GM12878 (cell line): ENCODE measurements at regions not wholly inside any gene's neighbourhood (a gene's known extent, or its start where the extent isn't known, plus 50 kb on each side); places are given as distances from the start of the nearest gene placed in this dataset.

Source experiments
- ATAC-seq: fragments of 200-7000 bp; cut with Tn5 transposase; 3 replicates; pipeline ENCODE4 v1.9.1; 2020; ENCODE audit warnings: mild to moderate bottlenecking, moderate library complexity
- BruUV-seq: library from RNA; stranded (reverse); fragments of 400-500 nt; replicated peaks from 2 replicates; lab custom pipeline; 2021; lab: Mats Ljungman, UMichigan
- CTCF ChIA-PET: fragments of 300-600 bp; sonication (Branson Sonifier 250); formaldehyde crosslinking; extraction: SDS; loops from one replicate; lab custom pipeline; 2021; ENCODE audit warnings: inconsistent platforms; lab: Yijun Ruan, JAX
- POLR2A ChIA-PET: fragments of 350-600 bp; formaldehyde crosslinking; extraction: SDS; loops from one replicate; lab custom pipeline; 2021; ENCODE audit warnings: inconsistent platforms; lab: Charles Lee
- RAD21 ChIA-PET: fragments of 300-600 bp; sonication (Branson Sonifier 250); formaldehyde crosslinking; loops from one replicate; lab custom pipeline; 2023; ENCODE audit warnings: antibody characterized with exemption; ENCODE audit not compliant: unreplicated experiment; lab: Charles Lee
- SMC1A ChIA-PET: fragments of 300-600 bp; sonication (Branson Sonifier 250); formaldehyde crosslinking; loops from one replicate; lab custom pipeline; 2023; ENCODE audit not compliant: unreplicated experiment, uncharacterized antibody; lab: Charles Lee
- DNase-seq: peaks from one replicate; pipeline ENCODE4 v3.0.0-alpha.2; 2011; ENCODE audit warnings: low read depth, low spot score
- FAIRE-seq: peaks from 3 replicates; lab custom pipeline; 2011; peaks lifted over from hg19 to GRCh38; lab: Jason Lieb, UNC
- H2AFZ ChIP-seq: 2 replicates; pipeline ENCODE4 v1.6.0; 2011; ENCODE audit warnings: low read depth, low read length, control low read depth; ENCODE audit not compliant: control insufficient read depth
- H3K27ac ChIP-seq: 2 replicates; pipeline ENCODE4 v1.5.1; 2011; ENCODE audit warnings: control low read depth; ENCODE audit not compliant: control insufficient read depth, insufficient read depth
- H3K27me3 ChIP-seq, 2 experiments: replicated peaks in 1 of 2; 2 replicates each; pipeline versions ENCODE4 v1.6.0 to v1.6.1; 2011; ENCODE audit warnings: low read length in 1 of 2; ENCODE audit not compliant: control insufficient read depth in 2 of 2, insufficient read depth in 2 of 2
- H3K36me3 ChIP-seq, 2 experiments: 2 replicates each; pipeline ENCODE4 v1.5.1; 2011; ENCODE audit warnings: low read length in 1 of 2; ENCODE audit not compliant: control insufficient read depth in 2 of 2, insufficient read depth in 2 of 2
- H3K4me1 ChIP-seq: 2 replicates; pipeline ENCODE4 v1.6.1; 2011; ENCODE audit warnings: mild to moderate bottlenecking, low read length, moderate library complexity, mixed read lengths; ENCODE audit not compliant: control insufficient read depth, insufficient read depth
- H3K4me2 ChIP-seq: 2 replicates; pipeline ENCODE4 v1.6.0; 2011; ENCODE audit warnings: control low read depth; ENCODE audit not compliant: control insufficient read depth, insufficient read depth
- H3K4me3 ChIP-seq: fragments of 200-600 bp; sonication (generic); 2 replicates; pipeline ENCODE4 v1.5.1; 2016
- H3K79me2 ChIP-seq: 2 replicates; pipeline ENCODE4 v1.6.0; 2011; ENCODE audit warnings: low read length; ENCODE audit not compliant: control insufficient read depth, insufficient read depth
- H3K9ac ChIP-seq: 2 replicates; pipeline ENCODE4 v1.8.0; 2011; ENCODE audit warnings: low read length, control low read depth, mixed read lengths; ENCODE audit not compliant: control insufficient read depth, insufficient read depth
- H3K9me3 ChIP-seq: replicated peaks from 3 replicates; pipeline ENCODE4 v1.5.1; 2011; ENCODE audit warnings: mild to moderate bottlenecking, low read length; ENCODE audit not compliant: control insufficient read depth, insufficient read depth
- H4K20me1 ChIP-seq: 2 replicates; pipeline ENCODE4 v1.6.0; 2011; ENCODE audit not compliant: control insufficient read depth, insufficient read depth
- CREB1 ChIP-seq: IDR thresholded peaks from 2 replicates; pipeline ENCODE4 v1.6.1; 2012; ENCODE audit warnings: low read depth, mild to moderate bottlenecking, inconsistent platforms
- CUX1 ChIP-seq: IDR thresholded peaks from 2 replicates; pipeline ENCODE4 v1.6.1; 2012; ENCODE audit warnings: improper control_type of control experiment, low read depth, low read length; ENCODE audit not compliant: insufficient replicate concordance
- TCF7 ChIP-seq: IDR thresholded peaks from 2 replicates; pipeline ENCODE4 v1.6.1; 2014; ENCODE audit warnings: antibody characterized with exemption, borderline replicate concordance
- ZNF207 ChIP-seq: fragments of 450-650 bp; IDR thresholded peaks from 2 replicates; pipeline ENCODE4 v1.6.1; 2014; ENCODE audit warnings: antibody characterized with exemption, mild to moderate bottlenecking, borderline replicate concordance
- ZNF592 ChIP-seq: fragments of 450-650 bp; IDR thresholded peaks from 2 replicates; pipeline ENCODE4 v1.6.1; 2017; ENCODE audit warnings: mild to moderate bottlenecking, moderate library complexity
- ZSCAN29 ChIP-seq: fragments of 450-650 bp; IDR thresholded peaks from 2 replicates; pipeline ENCODE4 v1.6.1; 2017; ENCODE audit warnings: mild to moderate bottlenecking, moderate library complexity
- ZZZ3 ChIP-seq: IDR thresholded peaks from 2 replicates; pipeline ENCODE4 v1.6.1; 2011; ENCODE audit warnings: low read depth; ENCODE audit not compliant: control insufficient read depth, insufficient read length
- WGBS: methylation state at CpG from one replicate; pipeline ENCODE4 v1.1.6; 2016; ENCODE audit warnings: low lambda C conversion rate; ENCODE audit not compliant: insufficient replicate concordance, insufficient coverage; ENCODE audit errors: missing lambda C conversion rate; 5-methylcytosine and 5-hydroxymethylcytosine counted together
- in situ Hi-C: fragments of 300-500 bp; cut with MboI; formaldehyde crosslinking; loops from 9 replicates; pipeline ENCODE4 v1.14.3; 2018; ENCODE audit warnings: mixed read lengths
- intact Hi-C: fragments of 100-400 bp; cut with micrococcal nuclease; formaldehyde crosslinking; loops from one replicate; pipeline ENCODE4 v1.14.2; 2022; ENCODE audit not compliant: unreplicated experiment
- TF ChIP-seq, protein P1 (sequence below): IDR thresholded peaks from 2 replicates; pipeline ENCODE4 v1.6.1; 2012; ENCODE audit warnings: low read depth, low read length, improper control_type of control experiment
- TF ChIP-seq, protein P2 (sequence below): IDR thresholded peaks from 2 replicates; pipeline ENCODE4 v1.6.1; 2011; ENCODE audit warnings: low read depth, mild to moderate bottlenecking, low read length, moderate library complexity, borderline replicate concordance; ENCODE audit errors: extremely low read depth
- TF ChIP-seq, protein P3 (sequence below): IDR thresholded peaks from 2 replicates; pipeline ENCODE4 v1.6.1; 2011; ENCODE audit warnings: mild to moderate bottlenecking, low read depth, low read length, moderate library complexity; ENCODE audit not compliant: insufficient replicate concordance

- TF ChIP-seq ZNF592 (no peak), ZSCAN29 (no peak), ZZZ3 (no peak), ZNF207 (no peak)
- TF ChIP-seq, protein P1, sequence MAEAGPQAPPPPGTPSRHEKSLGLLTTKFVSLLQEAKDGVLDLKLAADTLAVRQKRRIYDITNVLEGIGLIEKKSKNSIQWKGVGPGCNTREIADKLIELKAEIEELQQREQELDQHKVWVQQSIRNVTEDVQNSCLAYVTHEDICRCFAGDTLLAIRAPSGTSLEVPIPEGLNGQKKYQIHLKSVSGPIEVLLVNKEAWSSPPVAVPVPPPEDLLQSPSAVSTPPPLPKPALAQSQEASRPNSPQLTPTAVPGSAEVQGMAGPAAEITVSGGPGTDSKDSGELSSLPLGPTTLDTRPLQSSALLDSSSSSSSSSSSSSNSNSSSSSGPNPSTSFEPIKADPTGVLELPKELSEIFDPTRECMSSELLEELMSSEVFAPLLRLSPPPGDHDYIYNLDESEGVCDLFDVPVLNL, result no peak
Measured at GRCh38 chr4:117874216-117874615, 160.1 kb upstream of the NDST3 start (continued).

DNA sequence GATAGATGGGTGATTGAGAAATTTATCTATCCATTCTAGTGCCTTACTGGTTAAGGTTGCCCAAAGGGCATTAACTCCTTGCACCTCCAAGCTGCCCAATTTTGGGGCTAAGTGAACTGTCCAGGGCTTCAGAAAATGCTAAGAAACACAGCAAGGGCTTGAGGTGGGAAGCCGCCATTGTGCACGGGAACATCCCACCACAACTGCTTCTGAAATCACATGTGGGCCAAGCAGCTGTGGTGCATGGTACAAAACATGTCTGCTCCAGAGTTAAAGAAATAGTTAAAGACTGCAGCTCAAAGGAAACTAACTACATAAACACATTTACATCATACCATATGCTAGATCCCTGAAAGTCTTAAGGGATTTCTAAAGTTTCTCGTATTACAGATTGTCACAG, 144.3 kb upstream of the NDST3 start:
- H3K36me3 ChIP-seq, result no peaks in the 10 kb centered on the region
- H3K27ac ChIP-seq, result no peak overlapping the region
- POLR2A ChIA-PET, result no interaction called here
- no peak for FAIRE-seq
- RAD21 ChIA-PET, result no interaction called here
- H3K9ac ChIP-seq, result no peak overlapping the region
- CTCF ChIA-PET, result no interaction called here
- DNase-seq, result no peak
- 39% methylated on average over 3 of the region's 3 CpGs for WGBS
- no peaks in the 10 kb centered on the region for H3K79me2 ChIP-seq
- H3K4me1 ChIP-seq, result no peaks in the 10 kb centered on the region
- no peak overlapping the region for H3K4me3 ChIP-seq
- SMC1A ChIA-PET, result no interaction called here
- H3K4me2 ChIP-seq, result no peak overlapping the region
- no peaks in the 10 kb centered on the region for H3K9me3 ChIP-seq
- no peaks in the 10 kb centered on the region for H4K20me1 ChIP-seq
- no peak for ATAC-seq
- no peak overlapping the region for H2AFZ ChIP-seq
- BruUV-seq, result no TSS peak
- intact Hi-C loops, result no loop called here
- in situ Hi-C loops, result no loop called here
- H3K27me3 ChIP-seq, result no peaks in the 10 kb centered on the region
- TF ChIP-seq, protein P2, sequence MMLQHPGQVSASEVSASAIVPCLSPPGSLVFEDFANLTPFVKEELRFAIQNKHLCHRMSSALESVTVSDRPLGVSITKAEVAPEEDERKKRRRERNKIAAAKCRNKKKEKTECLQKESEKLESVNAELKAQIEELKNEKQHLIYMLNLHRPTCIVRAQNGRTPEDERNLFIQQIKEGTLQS, result no peak
- TF ChIP-seq CUX1 (no peak), TCF7 (no peak), CREB1 (no peak)
- TF ChIP-seq, protein P3, sequence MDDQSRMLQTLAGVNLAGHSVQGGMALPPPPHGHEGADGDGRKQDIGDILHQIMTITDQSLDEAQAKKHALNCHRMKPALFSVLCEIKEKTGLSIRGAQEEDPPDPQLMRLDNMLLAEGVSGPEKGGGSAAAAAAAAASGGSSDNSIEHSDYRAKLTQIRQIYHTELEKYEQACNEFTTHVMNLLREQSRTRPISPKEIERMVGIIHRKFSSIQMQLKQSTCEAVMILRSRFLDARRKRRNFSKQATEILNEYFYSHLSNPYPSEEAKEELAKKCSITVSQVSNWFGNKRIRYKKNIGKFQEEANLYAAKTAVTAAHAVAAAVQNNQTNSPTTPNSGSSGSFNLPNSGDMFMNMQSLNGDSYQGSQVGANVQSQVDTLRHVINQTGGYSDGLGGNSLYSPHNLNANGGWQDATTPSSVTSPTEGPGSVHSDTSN, result no peak
